ENCODE measurements at regions not wholly inside any gene's neighbourhood (a gene's known extent, or its start where the extent isn't known, plus 50 kb on each side); places are given as distances from the start of the nearest gene placed in this dataset.
"Not testable (repeated sequence)": the region's sequence is repeated elsewhere in the genome, so short reads cannot be mapped to it uniquely, and the experiment has no call there.

- no peak for DNase-seq
Measured at GRCh38 chr5:86671536-86671935, 53.8 kb downstream of the COX7C start.

GRCh38 chr5:86674069-86674468 lies 56.3 kb downstream of the COX7C start:
- no peak for DNase-seq

- no peak for DNase-seq
Measured at GRCh38 chr5:86675311-86675710, 57.6 kb downstream of the COX7C start.

DNA sequence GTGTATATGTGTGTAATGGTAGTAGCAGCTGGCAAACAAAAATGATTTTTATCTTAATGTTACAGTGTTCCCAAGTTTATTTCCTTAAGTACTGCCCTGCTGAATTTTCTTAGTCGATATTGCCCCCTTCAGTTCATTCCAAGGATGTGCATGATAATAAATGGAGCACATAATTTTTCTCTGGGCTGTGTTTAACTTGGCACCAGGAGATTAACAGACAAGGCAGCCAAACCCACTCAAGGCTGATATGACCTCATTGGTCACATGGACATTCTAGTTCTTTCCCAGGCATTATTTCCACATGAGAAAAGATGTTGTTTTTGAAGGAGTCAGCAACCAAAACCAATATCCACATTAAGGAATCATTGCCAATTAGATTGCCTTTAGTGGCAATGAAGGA lies 61.8 kb downstream of the COX7C start:
- no peak for DNase-seq

GRCh38 chr5:86679949-86680348 lies 62.2 kb downstream of the COX7C start:
- DNase-seq = no peak

- no peak for DNase-seq
Measured at GRCh38 chr5:86684222-86684621, 66.5 kb downstream of the COX7C start.

DNA sequence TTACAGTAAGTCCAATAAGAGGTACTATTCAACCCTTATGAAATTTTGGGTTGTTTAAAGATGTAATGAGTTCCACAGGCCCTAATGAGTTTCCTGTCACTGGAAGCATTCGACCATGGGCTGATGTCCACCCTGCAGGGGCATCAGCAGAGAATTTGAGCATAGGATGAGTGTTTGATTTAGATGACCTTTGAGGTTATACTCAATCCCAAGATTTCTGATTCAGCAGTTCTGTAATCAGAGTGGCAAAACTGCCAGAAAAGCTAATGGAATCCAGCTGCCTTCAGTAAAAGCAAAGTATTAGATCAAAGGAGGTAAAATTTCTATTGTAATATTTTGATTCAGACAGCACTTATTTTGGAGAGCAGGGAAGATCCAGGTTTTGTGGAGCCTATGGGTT lies 68.3 kb downstream of the COX7C start:
- DNase-seq = no peak

DNA sequence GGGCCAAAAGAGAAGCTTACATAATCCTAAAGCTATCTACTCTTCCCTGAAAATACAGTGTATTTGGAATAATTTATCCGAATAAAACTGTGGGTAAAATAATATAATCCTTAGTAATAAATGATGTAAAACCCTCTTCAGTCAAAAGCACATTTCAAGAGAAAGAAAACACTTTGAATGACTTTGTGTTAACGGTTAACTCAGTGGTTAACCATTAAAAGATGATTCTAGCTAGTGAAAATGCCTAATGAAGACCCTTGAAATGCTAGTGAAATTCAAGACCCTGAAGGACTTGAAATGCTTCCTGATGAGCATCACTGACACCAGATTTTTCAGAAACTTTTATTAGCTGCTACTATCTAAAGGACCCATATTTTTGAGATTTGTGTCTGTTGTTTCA lies 70.7 kb downstream of the COX7C start:
- DNase-seq = no peak

- DNase-seq = no peak
Measured at GRCh38 chr5:86689103-86689729, 71.5 kb downstream of the COX7C start.

DNA sequence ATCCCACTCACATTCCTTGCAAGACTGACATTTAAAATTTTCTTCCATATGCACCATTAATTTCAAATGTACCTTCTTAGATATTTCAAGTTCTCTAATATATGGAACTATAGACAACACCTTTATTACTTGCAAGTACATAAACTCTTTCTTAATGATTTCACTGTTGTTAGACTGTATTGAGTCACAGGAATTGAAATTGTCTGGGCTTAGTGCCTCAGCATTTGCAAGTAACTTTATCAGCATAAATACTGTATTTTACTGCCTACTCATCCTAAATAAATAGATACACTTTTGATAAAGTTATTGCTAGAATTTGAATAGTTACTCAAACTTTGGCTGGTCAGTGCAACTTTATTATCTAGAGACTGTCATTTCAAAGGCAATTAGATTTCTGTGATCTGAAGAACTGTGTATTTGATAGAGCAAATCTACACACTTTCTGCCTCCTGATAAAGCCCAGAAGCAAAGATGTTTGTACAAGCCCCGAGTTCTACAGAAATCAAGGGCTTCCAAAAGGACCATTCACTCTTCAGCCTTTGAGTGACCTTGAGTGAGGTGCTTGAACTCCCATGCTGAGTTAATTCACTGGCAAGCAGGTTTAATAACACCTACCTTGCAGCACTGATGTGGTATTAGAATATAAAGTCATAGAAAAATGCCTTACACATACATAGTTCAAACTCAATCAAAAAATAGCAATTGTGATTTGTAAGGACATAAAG lies 91.6 kb downstream of the COX7C start:
- DNase-seq = no peak

DNA sequence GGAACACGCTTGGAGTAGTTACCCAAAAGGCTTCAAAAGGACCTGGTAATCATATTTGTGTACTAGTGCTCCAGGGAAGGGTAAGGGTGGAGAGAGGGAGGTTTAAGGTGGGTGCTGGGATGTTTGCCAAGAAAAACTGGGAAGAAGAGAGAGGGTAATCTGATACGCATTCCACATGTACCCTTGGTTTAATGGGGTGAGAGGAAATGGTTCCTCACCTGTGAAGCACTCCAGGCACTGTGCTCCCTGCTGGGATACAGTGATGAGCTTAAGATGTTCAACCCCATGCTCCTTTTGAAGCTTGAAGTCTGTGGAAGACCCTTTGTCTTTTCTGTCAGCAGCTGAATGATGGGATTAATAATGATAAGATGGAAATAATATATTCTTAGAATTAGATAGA lies 98.4 kb downstream of the COX7C start:
- no peak for DNase-seq

DNA sequence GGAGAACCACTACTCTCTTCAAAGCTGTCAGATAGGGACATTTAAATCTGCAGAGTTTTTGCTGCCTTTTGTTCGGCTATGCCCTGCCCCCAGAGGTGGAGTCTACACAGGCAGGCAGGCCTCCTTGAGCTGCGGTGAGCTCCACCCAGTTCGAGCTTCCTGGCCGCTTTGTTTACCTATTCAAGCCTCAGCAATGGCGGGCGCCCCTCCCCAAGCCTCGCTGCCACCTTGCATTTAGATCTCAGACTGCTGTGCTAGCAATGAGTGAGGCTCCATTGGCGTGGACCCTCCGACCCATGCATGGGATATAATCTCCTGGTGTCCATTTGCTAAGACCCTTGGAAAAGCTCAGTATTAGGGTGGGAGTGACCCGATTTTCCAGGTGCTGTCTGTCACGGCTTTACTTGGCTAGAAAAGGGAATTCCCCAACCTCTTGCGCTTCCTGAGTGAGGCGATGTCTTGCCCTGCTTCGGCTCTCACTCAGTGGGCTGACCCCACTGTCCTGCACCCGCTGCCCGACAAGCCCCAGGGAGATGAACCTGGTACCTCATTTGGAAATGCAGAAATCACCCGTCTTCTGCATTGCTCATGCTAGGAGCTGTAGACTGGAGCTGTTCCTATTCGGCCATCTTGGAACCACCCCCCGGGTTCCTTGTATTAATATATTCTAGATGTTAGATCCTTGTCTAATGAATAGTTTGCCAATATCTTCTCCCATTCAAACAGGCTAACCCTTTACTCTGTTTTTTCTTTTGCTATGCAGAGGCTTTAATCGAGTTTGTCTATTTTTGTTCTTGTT lies 113.8 kb downstream of the COX7C start:
- not testable (repeated sequence) for DNase-seq

DNA sequence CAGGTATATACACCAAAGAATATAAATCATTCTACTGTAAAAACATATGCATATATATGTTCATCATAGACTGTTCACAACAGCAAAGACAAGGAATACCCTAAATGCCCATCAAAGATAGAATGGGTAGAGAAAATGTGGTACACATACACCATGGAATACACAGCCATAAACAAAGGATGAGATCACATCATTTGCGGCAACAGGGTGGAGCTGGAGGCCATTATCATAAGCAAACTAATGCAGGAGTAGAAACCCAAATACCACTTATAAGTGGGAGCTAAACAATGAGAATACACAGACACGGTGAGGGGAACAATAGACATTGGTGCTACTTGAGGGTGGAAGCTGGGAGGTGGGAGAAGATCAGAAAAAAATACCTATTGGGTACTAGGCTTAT lies 117.6 kb downstream of the COX7C start:
- no peak for DNase-seq

GRCh38 chr5:86737579-86737978 lies 119.8 kb downstream of the COX7C start:
- DNase-seq = no peak

DNA sequence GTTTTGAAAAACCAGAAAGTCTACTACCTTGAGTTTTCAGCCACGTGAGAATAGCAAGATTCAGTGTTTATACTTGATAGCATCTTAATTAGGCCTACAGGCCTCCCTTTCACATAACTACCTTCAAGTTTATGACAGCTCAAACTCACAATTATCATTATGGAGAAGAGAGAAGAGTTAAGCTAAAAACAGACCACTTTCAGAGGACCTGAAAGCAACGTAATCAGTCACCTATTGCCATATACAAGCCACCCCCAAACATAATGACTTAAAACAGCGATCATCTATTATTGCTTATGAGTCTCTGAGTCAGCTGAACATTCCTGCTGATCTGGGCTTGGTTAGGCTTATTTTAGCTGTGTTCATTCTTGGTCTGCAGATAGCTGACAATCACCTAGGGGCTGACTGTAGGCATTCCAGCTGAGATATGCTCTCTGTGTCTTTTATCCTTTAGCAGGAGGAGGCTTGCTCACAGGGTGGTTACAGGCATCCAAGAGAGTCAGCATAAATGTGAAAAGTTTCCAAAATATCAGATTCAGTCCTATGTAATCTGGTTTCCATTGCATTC lies 130.9 kb downstream of the COX7C start:
- no peak for DNase-seq

DNA sequence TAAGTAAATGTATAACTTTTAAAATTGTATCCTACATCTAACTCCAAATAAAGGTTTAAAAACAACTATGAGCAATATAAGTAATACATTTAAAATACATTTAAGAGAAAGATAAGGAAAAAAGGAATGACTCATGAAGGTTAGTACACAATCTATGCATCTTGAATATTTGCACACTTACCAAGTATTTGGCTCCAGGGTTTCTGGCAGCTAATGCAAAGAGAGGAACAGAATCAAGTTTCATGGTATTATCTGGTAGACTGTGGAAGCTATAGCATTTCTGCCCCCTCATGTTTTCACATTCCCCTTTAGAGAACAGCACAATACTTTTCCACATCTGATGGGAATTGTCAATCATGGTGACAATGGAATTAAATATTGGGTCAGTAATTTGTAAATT lies 132.1 kb downstream of the COX7C start:
- DNase-seq = no peak

GRCh38 chr5:86756839-86757238 lies 139.1 kb downstream of the COX7C start:
- no peak for DNase-seq

GRCh38 chr5:86757824-86758223 lies 140.1 kb downstream of the COX7C start:
- no peak for DNase-seq

DNA sequence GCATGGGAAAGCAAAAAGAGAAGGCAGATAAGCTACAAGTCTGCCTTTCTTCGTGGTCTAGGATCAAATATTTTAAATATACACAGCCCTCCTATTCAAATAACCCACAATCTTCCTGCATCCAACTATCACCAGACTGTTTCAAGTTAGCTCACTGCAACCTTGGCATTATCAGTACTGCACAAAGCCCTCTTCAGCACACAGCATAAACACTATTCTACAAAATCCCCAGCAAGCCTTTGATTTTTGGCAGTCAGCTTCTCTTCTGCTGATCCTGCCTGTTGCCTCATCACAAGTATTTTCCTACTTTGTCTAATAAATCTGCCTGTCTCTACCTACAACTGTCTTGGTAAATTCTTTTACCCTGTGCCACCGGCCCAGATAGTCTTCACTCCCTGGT lies 142.9 kb downstream of the COX7C start:
- no peak for DNase-seq

DNA sequence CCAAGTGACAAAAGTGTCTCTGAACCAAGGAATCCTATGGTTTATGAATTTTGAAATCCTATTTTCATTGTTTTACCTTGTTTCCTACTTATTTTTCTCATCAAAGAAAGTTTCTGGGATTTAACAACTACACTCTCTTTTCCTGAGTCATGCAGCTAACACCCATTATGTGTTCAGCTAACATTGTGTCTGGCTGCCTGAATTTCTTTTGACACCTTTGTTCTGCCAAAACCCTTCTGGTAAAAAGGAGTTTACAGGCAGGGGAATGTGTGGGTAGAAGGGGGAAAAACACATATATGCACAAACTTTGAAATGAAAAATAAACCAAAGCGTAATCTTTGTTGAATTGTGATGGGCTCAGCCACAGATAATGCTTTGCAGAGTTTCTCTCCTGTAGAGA lies 146.2 kb downstream of the COX7C start:
- DNase-seq = no peak

DNA sequence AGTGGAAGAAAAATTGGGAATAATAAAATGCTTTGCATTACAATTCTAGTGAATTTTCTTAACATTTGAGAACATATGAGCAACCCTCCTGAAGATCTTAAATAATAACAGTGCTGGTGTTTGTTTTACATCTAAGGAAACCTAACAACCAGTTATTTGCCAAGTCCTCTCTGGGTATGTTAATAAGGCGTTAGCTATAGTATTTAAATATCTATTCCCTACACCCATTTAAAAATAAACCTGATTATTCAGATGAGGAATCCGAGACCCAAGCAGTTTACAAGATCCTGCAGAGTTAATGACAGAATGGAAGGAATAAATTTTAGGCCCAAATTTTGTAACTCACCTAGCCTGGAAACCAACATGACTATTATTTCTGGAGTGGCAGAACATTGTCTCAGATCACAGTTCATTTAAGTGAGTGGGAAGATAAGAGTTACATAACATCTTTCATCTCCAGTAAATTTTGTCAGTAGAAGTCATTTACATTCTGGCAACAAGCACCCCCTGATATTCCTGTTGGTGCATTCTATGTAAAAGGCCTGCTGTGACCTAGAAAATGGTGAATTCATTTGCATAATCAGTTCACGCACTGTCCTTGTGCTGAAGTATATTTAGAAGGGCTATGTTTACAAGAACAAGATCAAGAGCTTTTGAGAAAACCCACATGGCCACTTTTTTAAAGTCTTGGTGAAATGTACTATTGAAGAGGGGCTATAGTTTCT lies 148.2 kb downstream of the COX7C start:
- DNase-seq = no peak

DNA sequence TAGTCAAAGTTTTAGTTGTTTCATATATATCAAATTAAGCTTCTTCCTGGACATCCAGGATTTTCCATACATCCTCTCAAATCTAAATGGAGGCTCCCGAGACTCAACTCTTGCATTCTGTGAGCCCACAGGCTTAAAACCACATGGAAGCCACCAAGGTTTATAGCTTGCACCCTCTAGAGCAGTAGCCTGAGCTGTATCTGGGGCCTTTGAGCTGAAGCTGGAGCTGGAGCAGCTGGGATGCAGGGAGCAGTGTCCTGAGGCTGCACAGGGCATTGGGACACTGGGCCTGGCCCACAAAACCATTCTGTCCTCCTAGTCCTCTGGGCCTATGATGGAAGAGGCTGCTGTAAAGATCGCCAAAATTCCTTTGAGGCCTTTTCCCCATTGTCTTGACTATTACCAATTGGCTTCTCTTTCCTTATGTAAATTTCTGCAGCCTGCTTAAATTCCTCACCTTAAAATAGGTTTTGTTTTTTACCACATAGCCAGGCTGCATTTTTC lies 151.0 kb downstream of the COX7C start:
- DNase-seq = no peak

DNA sequence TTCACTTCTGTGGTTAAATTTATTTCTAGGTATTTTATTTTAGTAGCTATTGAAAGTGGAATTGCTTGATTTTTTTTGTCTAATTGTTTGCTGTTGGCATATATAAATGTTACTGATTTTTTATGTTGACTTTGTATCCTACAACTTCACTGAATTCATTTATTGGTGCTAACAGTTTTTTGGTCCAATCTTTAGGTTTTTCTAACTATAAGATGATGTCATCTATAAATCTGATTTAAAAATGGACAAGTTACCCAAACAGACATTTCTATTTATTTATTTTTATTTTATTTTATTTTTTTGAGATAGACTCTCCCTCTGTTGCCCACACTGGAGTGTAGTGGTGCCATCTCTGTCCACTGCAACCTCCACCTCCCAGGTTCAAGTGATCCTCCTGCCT lies 162.3 kb downstream of the COX7C start:
- DNase-seq = no peak
